Left ventricle myocardium superior (tissue), 1 donor: ENCODE measurements at regions not wholly inside any gene's neighbourhood (a gene's known extent, or its start where the extent isn't known, plus 50 kb on each side); places are given as distances from the start of the nearest gene placed in this dataset.
"Not testable (repeated sequence)": the region's sequence is repeated elsewhere in the genome, so short reads cannot be mapped to it uniquely, and the experiment has no call there.

Experiments used
- ATAC-seq: fragments of 200-7000 bp; cut with Tn5 transposase; one replicate; pipeline ENCODE4 v1.9.1; 2020; ENCODE audit warnings: mild to moderate bottlenecking, moderate library complexity
- DNase-seq: peaks from one replicate; pipeline ENCODE4 v3.0.0-alpha.2; 2020
- intact Hi-C: fragments of 100-400 bp; cut with micrococcal nuclease; formaldehyde crosslinking; loops from one replicate; pipeline ENCODE4 v1.11.0; 2022
- donor health status: DM: no; HTN: yes; CAD: no; lungs with severe emphysema.

- DNase-seq (no peak), ATAC-seq (no peak)
- intact Hi-C loops: no loop called here
These were observed 108.3 kb downstream of the ETS2 start for GRCh38 chr21:38913893-38914527.

GRCh38 chr21:38913120-38913892, 107.6 kb downstream of the ETS2 start:
- intact Hi-C loops: no loop called here
- ATAC-seq (peak; percentile 73), DNase-seq (peak; percentile 73)

GRCh38 chr21:38912789-38913119, 107.0 kb downstream of the ETS2 start:
- ATAC-seq (no peak), DNase-seq (no peak)
- intact Hi-C loops: no loop called here

- ATAC-seq (no peak), DNase-seq (no peak)
- intact Hi-C loops: no loop called here
These were observed 106.4 kb downstream of the ETS2 start for GRCh38 chr21:38912102-38912629.

- intact Hi-C loops: no loop called here
- no peak for DNase-seq
- ATAC-seq: no peak
These were observed 105.9 kb downstream of the ETS2 start for GRCh38 chr21:38911484-38912101.

GRCh38 chr21:38910390-38911067, 104.8 kb downstream of the ETS2 start:
- intact Hi-C loops: no loop called here
- ATAC-seq (no peak), DNase-seq (no peak)

- DNase-seq (no peak), ATAC-seq (no peak)
- intact Hi-C loops: no loop called here
These were observed 104.2 kb downstream of the ETS2 start for GRCh38 chr21:38909929-38910328.

GRCh38 chr21:38909109-38909508, 103.4 kb downstream of the ETS2 start:
- intact Hi-C loops: no loop called here
- no peak for DNase-seq
- no peak for ATAC-seq

GRCh38 chr21:38908537-38908936, 102.8 kb downstream of the ETS2 start:
- no peak for DNase-seq
- intact Hi-C loops: no loop called here
- no peak for ATAC-seq

- DNase-seq (no peak), ATAC-seq (no peak)
- intact Hi-C loops: no loop called here
These were observed 100.0 kb downstream of the ETS2 start for GRCh38 chr21:38905752-38906151.

GRCh38 chr21:38905328-38905727, 99.6 kb downstream of the ETS2 start:
- ATAC-seq (no peak), DNase-seq (no peak)
- intact Hi-C loops: no loop called here

- DNase-seq (peak; percentile 40), ATAC-seq (peak; percentile 24)
- intact Hi-C loops: no loop called here
These were observed 98.0 kb downstream of the ETS2 start for GRCh38 chr21:38903690-38904139.

GRCh38 chr21:38902608-38903445, 97.1 kb downstream of the ETS2 start:
- ATAC-seq (no peak), DNase-seq (no peak)
- intact Hi-C loops: no loop called here

GRCh38 chr21:38900499-38900898, 94.8 kb downstream of the ETS2 start:
- no peak for DNase-seq
- intact Hi-C loops: no loop called here
- ATAC-seq: no peak

- ATAC-seq, intact Hi-C loops, DNase-seq: not testable (repeated sequence)
These were observed 94.3 kb downstream of the ETS2 start for GRCh38 chr21:38899985-38900384.

- ATAC-seq: no peak
- no peak for DNase-seq
- intact Hi-C loops: no loop called here
These were observed 93.7 kb downstream of the ETS2 start for GRCh38 chr21:38899277-38899947.

GRCh38 chr21:38898422-38899096, 92.8 kb downstream of the ETS2 start:
- ATAC-seq (peak; percentile 7), DNase-seq (no peak)
- intact Hi-C loops: no loop called here
